CD4-positive, alpha-beta T cell (primary cell): ENCODE measurements at regions not wholly inside any gene's neighbourhood (a gene's known extent, or its start where the extent isn't known, plus 50 kb on each side); places are given as distances from the start of the nearest gene placed in this dataset.

Experiments used
- ATAC-seq: fragments of 200-7000 bp; cut with Tn5 transposase; one replicate; pipeline ENCODE4 v1.10.0; 2022; ENCODE audit warnings: mild to moderate bottlenecking; ENCODE audit not compliant: poor library complexity
- CTCF ChIA-PET: fragments of 350-600 bp; sonication (Branson Sonifier 250); formaldehyde crosslinking; loops from one replicate; lab custom pipeline; 2021; ENCODE audit warnings: antibody characterized with exemption, inconsistent platforms; lab: Charles Lee
- POLR2A ChIA-PET: fragments of 350-600 bp; sonication (Branson Sonifier 250); formaldehyde crosslinking; loops from one replicate; lab custom pipeline; 2021; ENCODE audit warnings: antibody characterized with exemption, inconsistent platforms; lab: Charles Lee
- DNase-seq, 14 experiments: peaks; one replicate each; pipeline ENCODE4 v3.0.0-alpha.2; 2013 to 2020; ENCODE audit warnings: mixed read lengths in 2 of 14
- H3K27ac ChIP-seq, 2 donors: one replicate each; pipeline versions ENCODE4 v1.5.1 to v1.7.0; 2013; ENCODE audit warnings: low read length in 2 of 2, low read depth in 1 of 2, mild to moderate bottlenecking in 1 of 2
- H3K27me3 ChIP-seq, 2 experiments: 1 replicate in 1 of 2; 2 replicates in 1 of 2; pipeline versions ENCODE4 v1.6.1 to v1.7.0; 2013; ENCODE audit warnings: low read length in 2 of 2, control low read depth in 1 of 2, mild to moderate bottlenecking in 1 of 2, moderate library complexity in 1 of 2; ENCODE audit not compliant: insufficient read depth in 2 of 2, control insufficient read depth in 1 of 2
- H3K36me3 ChIP-seq: one replicate; pipeline ENCODE4 v1.6.1; 2013; ENCODE audit warnings: low read length, control low read depth; ENCODE audit not compliant: insufficient read depth
- H3K4me1 ChIP-seq: one replicate; pipeline ENCODE4 v1.6.1; 2013; ENCODE audit warnings: low read length, control low read depth; ENCODE audit not compliant: insufficient read depth
- H3K4me3 ChIP-seq: one replicate; pipeline ENCODE4 v1.5.1; 2013; ENCODE audit warnings: mild to moderate bottlenecking, low read length, moderate library complexity
- H3K9me3 ChIP-seq, 2 experiments: 1 replicate in 1 of 2; 2 replicates in 1 of 2; pipeline versions ENCODE4 v1.6.1 to v1.7.0; 2013; ENCODE audit warnings: low read length in 2 of 2, mild to moderate bottlenecking in 2 of 2, control low read depth in 1 of 2, moderate library complexity in 1 of 2; ENCODE audit not compliant: control insufficient read depth in 1 of 2, insufficient read depth in 1 of 2
- H3K27ac Mint-ChIP-seq: one replicate; pipeline ENCODE4 v1.8.0; 2020; ENCODE audit warnings: mixed read lengths
- H3K27me3 Mint-ChIP-seq: one replicate; pipeline ENCODE4 v1.8.0; 2021; ENCODE audit warnings: mixed read lengths
- H3K36me3 Mint-ChIP-seq: one replicate; pipeline ENCODE4 v1.8.0; 2021; ENCODE audit warnings: low read depth, mixed read lengths
- H3K4me1 Mint-ChIP-seq: one replicate; pipeline ENCODE4 v1.8.0; 2021; ENCODE audit warnings: low read depth, mixed read lengths
- H3K4me3 Mint-ChIP-seq: one replicate; pipeline ENCODE4 v1.8.0; 2020; ENCODE audit warnings: mild to moderate bottlenecking, mixed read lengths
- H3K9me3 Mint-ChIP-seq: one replicate; pipeline ENCODE4 v1.8.0; 2020; ENCODE audit warnings: mixed read lengths
- intact Hi-C, 2 experiments: fragments of 100-400 bp; cut with DNase I in 1 of 2; cut with micrococcal nuclease in 1 of 2; formaldehyde crosslinking; loops; one replicate each; pipeline versions ENCODE4 v1.15.1 to v1.9.0; 2023 to 2025; cut with DNase I, micrococcal nuclease
- TF ChIP-seq, protein P1 (sequence below): fragments of 200-600 bp; IDR thresholded peaks from one replicate; pipeline ENCODE4 v1.8.0; 2022; ENCODE audit warnings: antibody characterized with exemption, mild to moderate bottlenecking

DNA sequence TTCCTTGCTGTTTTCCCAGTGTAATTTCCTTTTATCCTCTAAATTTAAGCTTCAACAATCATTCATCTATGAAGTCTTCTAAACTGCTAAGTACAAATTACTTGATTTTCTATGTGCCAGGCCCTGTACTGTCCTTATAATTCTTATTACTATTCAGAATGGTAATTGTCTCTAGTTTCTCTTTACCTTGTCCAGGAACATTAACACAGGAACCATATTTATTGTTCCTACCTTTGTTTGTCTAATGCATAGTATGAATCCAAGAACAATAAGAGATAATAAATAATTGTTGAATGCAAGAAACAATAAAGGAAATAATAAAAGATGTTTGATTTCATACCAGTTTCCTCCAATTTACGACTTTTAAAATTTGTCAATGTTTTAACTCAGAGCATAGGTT, 1083.2 kb downstream of the ROBO2 start:
- Mint-ChIP-seq H3K4me1 (no peaks in the 10 kb centered on the region), H3K27ac (no peak overlapping the region), H3K27me3 (no peaks in the 10 kb centered on the region), H3K9me3 (peaks cover 12% of the 10 kb centered on the region), H3K4me3 (no peak overlapping the region), H3K36me3 (no peaks in the 10 kb centered on the region)
- H3K4me3 ChIP-seq = no peak overlapping the region
- no peaks in the 10 kb centered on the region for H3K27me3 ChIP-seq
- ATAC-seq = no peak
- no peak for DNase-seq
- H3K27ac ChIP-seq = no peak overlapping the region
- no peaks in the 10 kb centered on the region for H3K36me3 ChIP-seq
- TF ChIP-seq, protein P1, sequence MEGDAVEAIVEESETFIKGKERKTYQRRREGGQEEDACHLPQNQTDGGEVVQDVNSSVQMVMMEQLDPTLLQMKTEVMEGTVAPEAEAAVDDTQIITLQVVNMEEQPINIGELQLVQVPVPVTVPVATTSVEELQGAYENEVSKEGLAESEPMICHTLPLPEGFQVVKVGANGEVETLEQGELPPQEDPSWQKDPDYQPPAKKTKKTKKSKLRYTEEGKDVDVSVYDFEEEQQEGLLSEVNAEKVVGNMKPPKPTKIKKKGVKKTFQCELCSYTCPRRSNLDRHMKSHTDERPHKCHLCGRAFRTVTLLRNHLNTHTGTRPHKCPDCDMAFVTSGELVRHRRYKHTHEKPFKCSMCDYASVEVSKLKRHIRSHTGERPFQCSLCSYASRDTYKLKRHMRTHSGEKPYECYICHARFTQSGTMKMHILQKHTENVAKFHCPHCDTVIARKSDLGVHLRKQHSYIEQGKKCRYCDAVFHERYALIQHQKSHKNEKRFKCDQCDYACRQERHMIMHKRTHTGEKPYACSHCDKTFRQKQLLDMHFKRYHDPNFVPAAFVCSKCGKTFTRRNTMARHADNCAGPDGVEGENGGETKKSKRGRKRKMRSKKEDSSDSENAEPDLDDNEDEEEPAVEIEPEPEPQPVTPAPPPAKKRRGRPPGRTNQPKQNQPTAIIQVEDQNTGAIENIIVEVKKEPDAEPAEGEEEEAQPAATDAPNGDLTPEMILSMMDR = no peak
- no peaks in the 10 kb centered on the region for H3K4me1 ChIP-seq
- POLR2A ChIA-PET = no interaction called here
- intact Hi-C loops = no loop called here
- CTCF ChIA-PET = interaction anchor here (1.5 kb wide), 1 partner anchor 14 kb away, joined by 3 read pairs; no protein-coding TSS in a partner anchor
- peaks cover 6 to 7% of the 10 kb centered on the region in 2 experiments for H3K9me3 ChIP-seq

- no peak overlapping the region for H3K4me3 ChIP-seq
- ChIA-PET CTCF (no interaction called here), POLR2A (no interaction called here)
- DNase-seq = no peak
- no peaks in the 10 kb centered on the region for H3K36me3 ChIP-seq
- no peak overlapping the region for H3K27ac ChIP-seq
- H3K27me3 Mint-ChIP-seq = no peaks in the 10 kb centered on the region
- no peaks in the 10 kb centered on the region for H3K27me3 ChIP-seq
- no peak overlapping the region for H3K4me3 Mint-ChIP-seq
- TF ChIP-seq, protein P1 = no peak
- H3K4me1 Mint-ChIP-seq = no peaks in the 10 kb centered on the region
- H3K9me3 Mint-ChIP-seq = peaks cover 19% of the 10 kb centered on the region
- intact Hi-C loops = no loop called here
- ATAC-seq = no peak
- no peak overlapping the region for H3K27ac Mint-ChIP-seq
- H3K36me3 Mint-ChIP-seq = no peaks in the 10 kb centered on the region
- peaks cover 0 to 3% of the 10 kb centered on the region in 2 experiments for H3K9me3 ChIP-seq
- no peaks in the 10 kb centered on the region for H3K4me1 ChIP-seq
Observed at GRCh38 chr3:78129707-78130106, 1089.8 kb downstream of the ROBO2 start.

DNA sequence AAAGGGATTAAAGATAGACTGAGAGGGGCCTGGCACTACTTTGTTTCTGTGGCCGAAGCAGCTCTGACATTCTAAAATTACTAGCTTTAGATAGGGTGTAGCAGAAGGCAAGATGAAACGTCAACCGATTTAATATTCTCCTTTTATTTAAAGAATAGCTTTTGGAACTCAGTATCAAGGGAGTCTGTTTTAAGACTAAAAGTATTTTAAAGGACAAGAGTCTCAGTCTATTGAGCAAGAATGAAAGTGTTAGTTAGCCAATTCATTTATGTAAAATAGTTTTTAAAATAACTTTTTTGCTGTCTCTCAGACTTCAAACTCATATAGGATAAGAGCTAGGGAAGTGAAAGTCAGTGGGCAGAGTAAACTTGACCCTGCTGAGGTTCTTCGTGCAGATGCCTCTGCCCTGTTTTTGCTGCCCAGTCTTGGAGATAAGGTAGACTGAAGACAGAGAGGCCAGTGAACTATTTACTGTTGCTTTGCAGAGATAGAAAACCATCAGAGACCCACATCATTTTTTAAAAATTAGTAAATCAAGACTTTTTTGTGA, 1090.9 kb downstream of the ROBO2 start:
- no peak for DNase-seq
- Histone ChIP-seq H3K4me3 (no peak overlapping the region), H3K4me1 (no peaks in the 10 kb centered on the region), H3K36me3 (no peaks in the 10 kb centered on the region), H3K27me3 (no peaks in the 10 kb centered on the region), H3K9me3 (peaks cover 0 to 3% of the 10 kb centered on the region in 2 experiments), H3K27ac (no peak overlapping the region)
- intact Hi-C loops = no loop called here
- no peak for ATAC-seq
- Mint-ChIP-seq H3K9me3 (peaks cover 18% of the 10 kb centered on the region), H3K27ac (no peak overlapping the region), H3K4me3 (no peak overlapping the region), H3K36me3 (no peaks in the 10 kb centered on the region), H3K4me1 (no peaks in the 10 kb centered on the region), H3K27me3 (no peaks in the 10 kb centered on the region)
- CTCF ChIA-PET = no interaction called here
- TF ChIP-seq, protein P1 = no peak
- POLR2A ChIA-PET = no interaction called here
